ENCODE measurements at regions not wholly inside any gene's neighbourhood (a gene's known extent, or its start where the extent isn't known, plus 50 kb on each side); places are given as distances from the start of the nearest gene placed in this dataset.

GRCh38 chr20:43331906-43332305 is 125.8 kb upstream of the SRSF6 start:
- TF ChIP-seq ETV6 (CRISPR knock-in tag; conservative IDR thresholded peaks at IDR 0.05) (no peak), ARID2 (CRISPR knock-in tag; IDR thresholded peaks at IDR 0.05; ENCODE audit: borderline replicate concordance) (no peak), RNF2 (conservative IDR thresholded peaks at IDR 0.05; ENCODE audit: low read depth) (no peak)

Measured in HepG2 (cell line).